HEK293T (cell line): ENCODE measurements at regions not wholly inside any gene's neighbourhood (a gene's known extent, or its start where the extent isn't known, plus 50 kb on each side); places are given as distances from the start of the nearest gene placed in this dataset.

Experiments
- CTCF ChIA-PET: fragments of 350-600 bp; formaldehyde crosslinking; extraction: SDS; loops from one replicate; lab custom pipeline; 2021; ENCODE audit warnings: antibody characterized with exemption, inconsistent platforms; lab: Yijun Ruan, JAX
- POLR2A ChIA-PET: fragments of 350-600 bp; formaldehyde crosslinking; extraction: SDS; loops from one replicate; lab custom pipeline; 2020; ENCODE audit warnings: antibody characterized with exemption, inconsistent platforms; lab: Yijun Ruan, JAX
- DNase-seq: peaks from one replicate; pipeline ENCODE4 v3.0.0; 2012; ENCODE audit warnings: mixed read lengths; ENCODE audit errors: extremely low spot score
- ARNT ChIP-seq: fragments of 450-650 bp; IDR thresholded peaks from 2 replicates; pipeline ENCODE4 v1.6.1; 2017; ENCODE audit warnings: mild to moderate bottlenecking
- BHLHE40 ChIP-seq: fragments of 450-650 bp; IDR thresholded peaks from 2 replicates; pipeline ENCODE4 v1.6.1; 2016; ENCODE audit warnings: mild to moderate bottlenecking, moderate library complexity, borderline replicate concordance
- CTBP1 ChIP-seq: fragments of 450-650 bp; IDR thresholded peaks from 2 replicates; pipeline ENCODE4 v1.6.1; 2016; ENCODE audit warnings: borderline replicate concordance
- ELF4 ChIP-seq: fragments of 450-650 bp; IDR thresholded peaks from 2 replicates; pipeline ENCODE4 v1.6.1; 2017; ENCODE audit warnings: antibody characterized with exemption
- FOXA1 ChIP-seq: fragments of 450-650 bp; IDR thresholded peaks from 2 replicates; pipeline ENCODE4 v1.6.1; 2016; ENCODE audit warnings: mild to moderate bottlenecking
- FOXK2 ChIP-seq: fragments of 450-650 bp; IDR thresholded peaks from 2 replicates; pipeline ENCODE4 v1.6.1; 2016; ENCODE audit warnings: mild to moderate bottlenecking
- FOXM1 ChIP-seq: fragments of 450-650 bp; IDR thresholded peaks from 2 replicates; pipeline ENCODE4 v1.6.1; 2017; ENCODE audit warnings: mild to moderate bottlenecking, borderline replicate concordance
- HDGF ChIP-seq: fragments of 450-650 bp; IDR thresholded peaks from 2 replicates; pipeline ENCODE4 v1.6.1; 2017; ENCODE audit warnings: antibody characterized with exemption, borderline replicate concordance
- L3MBTL2 ChIP-seq: fragments of 450-650 bp; conservative IDR thresholded peaks from 2 replicates; pipeline ENCODE4 v1.6.1; 2016; ENCODE audit warnings: mild to moderate bottlenecking
- LEF1 ChIP-seq: fragments of 450-650 bp; IDR thresholded peaks from 2 replicates; pipeline ENCODE4 v1.6.1; 2017; ENCODE audit warnings: mild to moderate bottlenecking, borderline replicate concordance
- NFRKB ChIP-seq: fragments of 450-650 bp; IDR thresholded peaks from 2 replicates; pipeline ENCODE4 v1.6.1; 2016; ENCODE audit warnings: mild to moderate bottlenecking, moderate library complexity
- PKNOX1 ChIP-seq: fragments of 450-650 bp; IDR thresholded peaks from 2 replicates; pipeline ENCODE4 v1.6.1; 2016
- SP1 ChIP-seq: fragments of 450-650 bp; IDR thresholded peaks from 2 replicates; pipeline ENCODE4 v1.6.1; 2017
- SUZ12 ChIP-seq: fragments of 450-650 bp; IDR thresholded peaks from 2 replicates; pipeline ENCODE4 v1.6.1; 2016; ENCODE audit warnings: mild to moderate bottlenecking
- TARDBP ChIP-seq: fragments of 450-650 bp; IDR thresholded peaks from 2 replicates; pipeline ENCODE4 v1.6.1; 2016
- ZNF384 ChIP-seq: fragments of 450-650 bp; IDR thresholded peaks from 2 replicates; pipeline ENCODE4 v1.6.1; 2016

GRCh38 chr20:39111359-39112177, 149.4 kb downstream of the DHX35 start:
- DNase-seq: no peak
- ChIA-PET CTCF (interaction anchor here (0.5 to 1.3 kb wide), 6 partner anchors 9 to 318 kb away, joined by 3 read pairs; no protein-coding TSS in a partner anchor), POLR2A (no interaction called here)
- TF ChIP-seq HDGF (no peak), PKNOX1 (no peak), CTBP1 (no peak), FOXK2 (no peak), FOXM1 (no peak), LEF1 (no peak), FOXA1 (no peak), SP1 (no peak), ARNT (no peak), NFRKB (no peak), ELF4 (no peak), SUZ12 (no peak)

- no peak for TF ChIP-seq ARNT
- no peak for TF ChIP-seq HDGF
- no peak for TF ChIP-seq LEF1
- no peak for TF ChIP-seq FOXM1
- no peak for TF ChIP-seq PKNOX1
- no peak for TF ChIP-seq ELF4
- TF ChIP-seq SP1: no peak
- TF ChIP-seq FOXA1: no peak
- no peak for TF ChIP-seq NFRKB
- no peak for TF ChIP-seq L3MBTL2
- no peak for TF ChIP-seq FOXK2
- TF ChIP-seq BHLHE40: no peak
- no peak for TF ChIP-seq CTBP1
- TF ChIP-seq SUZ12: no peak
- TF ChIP-seq ZNF384: no peak
- no peak for TF ChIP-seq TARDBP
- POLR2A ChIA-PET: no interaction called here
- CTCF ChIA-PET: interaction anchor here (1.3 kb wide), 1 partner anchor 61 kb away, joined by 3 read pairs; no protein-coding TSS in a partner anchor
- DNase-seq: no peak
These were observed 148.6 kb downstream of the DHX35 start for GRCh38 chr20:39110819-39111136.

- DNase-seq: no peak
- no peak for TF ChIP-seq SP1
- no peak for TF ChIP-seq SUZ12
- TF ChIP-seq FOXA1: no peak
- no peak for TF ChIP-seq CTBP1
- no peak for TF ChIP-seq ZNF384
- TF ChIP-seq PKNOX1: no peak
- TF ChIP-seq ELF4: no peak
- no peak for TF ChIP-seq NFRKB
- no peak for TF ChIP-seq L3MBTL2
- no peak for TF ChIP-seq BHLHE40
- no peak for TF ChIP-seq TARDBP
- no peak for TF ChIP-seq FOXM1
- TF ChIP-seq FOXK2: no peak
- no peak for TF ChIP-seq ARNT
- no peak for TF ChIP-seq HDGF
- ChIA-PET POLR2A (no interaction called here), CTCF (no interaction called here)
These were observed 148.0 kb downstream of the DHX35 start for GRCh38 chr20:39109933-39110818.

- TF ChIP-seq BHLHE40 (no peak), NFRKB (no peak), SUZ12 (no peak), ZNF384 (no peak), HDGF (no peak), SP1 (no peak), FOXK2 (no peak), ARNT (no peak), CTBP1 (no peak), FOXA1 (no peak), LEF1 (no peak), ELF4 (no peak), TARDBP (no peak), FOXM1 (no peak), L3MBTL2 (no peak), PKNOX1 (no peak)
- no peak for DNase-seq
- ChIA-PET CTCF (interaction anchor here (0.8 kb wide), 1 partner anchor 156 kb away, joined by 3 read pairs; no protein-coding TSS in a partner anchor), POLR2A (no interaction called here)
These were observed 146.6 kb downstream of the DHX35 start for GRCh38 chr20:39108746-39109145.
